Fibroblast of skin of right quadriceps (primary cell): ENCODE measurements at regions not wholly inside any gene's neighbourhood (a gene's known extent, or its start where the extent isn't known, plus 50 kb on each side); places are given as distances from the start of the nearest gene placed in this dataset.

ENCODE experiments used
- DNase-seq: peaks from one replicate; pipeline ENCODE4 v3.0.0-alpha.2; 2013

DNA sequence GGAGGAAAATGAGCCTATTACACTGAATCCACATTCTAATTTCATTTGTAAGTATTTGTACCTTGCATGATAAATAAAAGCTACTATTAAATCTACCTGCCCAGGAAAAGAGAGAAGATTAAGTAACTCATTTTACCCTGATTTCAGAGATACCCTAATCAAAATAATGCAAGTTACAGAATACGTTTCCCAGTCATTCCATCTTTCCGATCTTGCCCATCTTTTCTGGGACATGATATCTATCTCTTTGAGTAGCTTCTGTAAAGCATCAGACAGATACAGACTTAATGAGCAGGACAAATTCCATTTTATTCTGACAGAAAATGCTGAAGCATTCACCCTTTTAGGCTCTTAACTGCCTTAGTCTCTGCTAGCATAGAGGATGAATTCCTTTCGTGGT is 56.6 kb downstream of the SPRY2 start:
- DNase-seq: no peak

DNA sequence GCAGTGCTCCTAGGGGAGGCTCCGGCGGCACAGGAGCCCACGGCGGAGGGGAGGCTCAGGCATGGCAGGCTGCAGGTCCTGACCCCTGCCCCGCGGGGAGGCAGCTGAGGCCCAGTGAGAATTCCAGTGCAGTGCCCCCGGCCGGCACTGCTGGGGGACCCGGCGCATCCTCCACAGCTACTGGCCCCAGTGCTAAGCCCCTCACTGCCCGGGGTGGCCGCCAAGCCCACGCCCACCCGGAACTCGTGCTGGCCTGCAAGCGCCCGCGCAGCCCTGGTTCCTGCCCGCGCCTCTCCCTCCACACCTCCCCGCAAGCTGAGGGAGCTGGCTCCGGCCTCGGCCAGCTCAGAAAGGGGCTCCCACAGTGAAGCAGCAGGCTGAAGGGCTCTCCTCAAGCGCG is 62.2 kb downstream of the SPRY2 start:
- no peak for DNase-seq

DNA sequence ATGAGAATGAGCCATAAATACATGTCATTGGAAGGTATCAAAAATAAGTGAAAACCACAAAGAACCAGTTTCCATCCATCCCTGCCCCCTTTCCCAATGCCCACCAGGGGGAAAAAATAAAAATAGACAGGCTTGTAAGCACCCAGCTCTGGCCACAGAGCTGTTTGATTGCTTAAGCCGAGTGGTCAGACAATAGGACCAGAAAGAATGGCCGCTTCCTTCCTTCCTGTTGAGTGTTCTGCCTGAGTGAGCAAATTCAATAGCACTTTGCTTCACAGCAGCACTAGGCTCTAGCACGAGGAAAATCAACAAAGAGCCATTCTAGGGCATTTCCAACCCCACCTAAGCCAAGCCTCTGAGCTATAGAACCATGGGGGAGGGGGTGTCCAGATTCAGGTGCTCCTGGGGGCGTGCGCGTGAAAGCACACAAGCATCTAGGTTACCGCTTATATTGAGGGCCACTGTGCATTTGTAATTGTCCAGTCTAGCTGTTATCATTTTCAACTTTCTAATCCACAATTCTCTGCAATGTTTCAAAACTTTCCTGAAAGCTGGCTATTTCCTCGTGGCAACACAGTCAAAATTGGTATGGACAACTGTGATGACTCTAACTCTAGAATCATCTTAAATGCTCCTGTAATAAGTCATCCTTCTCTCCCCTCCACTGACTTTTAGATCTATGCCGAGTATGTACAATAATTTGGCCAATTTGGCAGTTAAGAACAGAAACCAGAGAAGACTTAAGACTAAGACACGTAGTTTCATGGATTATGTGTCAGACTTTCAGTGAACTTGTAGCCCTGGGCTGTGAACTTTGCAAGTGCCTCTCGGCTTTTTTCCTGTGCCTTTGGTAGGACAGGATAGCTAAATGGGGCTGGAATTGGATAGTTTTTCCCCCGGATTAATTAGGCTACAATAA is 64.3 kb downstream of the SPRY2 start:
- peak; percentile 22 for DNase-seq

DNA sequence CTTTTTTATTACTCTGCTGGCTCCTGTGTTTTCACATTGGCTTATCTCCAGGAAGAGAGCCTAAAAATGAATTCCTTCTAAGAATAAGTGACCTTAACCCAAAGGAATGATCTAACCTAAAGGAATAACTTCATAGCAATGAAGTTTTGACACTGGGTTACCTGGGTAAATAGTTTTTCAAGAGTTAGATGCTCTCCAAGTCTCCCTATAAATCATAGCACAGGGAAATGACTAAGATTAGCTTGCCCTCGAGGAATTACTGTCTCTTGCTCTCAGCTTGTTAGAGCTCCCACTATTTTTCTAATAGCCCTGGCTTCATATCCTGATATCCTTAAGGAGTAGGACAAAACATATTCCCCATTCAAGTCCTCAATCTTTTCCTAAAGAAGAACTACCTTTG is 66.3 kb downstream of the SPRY2 start:
- DNase-seq: peak; percentile 16

DNA sequence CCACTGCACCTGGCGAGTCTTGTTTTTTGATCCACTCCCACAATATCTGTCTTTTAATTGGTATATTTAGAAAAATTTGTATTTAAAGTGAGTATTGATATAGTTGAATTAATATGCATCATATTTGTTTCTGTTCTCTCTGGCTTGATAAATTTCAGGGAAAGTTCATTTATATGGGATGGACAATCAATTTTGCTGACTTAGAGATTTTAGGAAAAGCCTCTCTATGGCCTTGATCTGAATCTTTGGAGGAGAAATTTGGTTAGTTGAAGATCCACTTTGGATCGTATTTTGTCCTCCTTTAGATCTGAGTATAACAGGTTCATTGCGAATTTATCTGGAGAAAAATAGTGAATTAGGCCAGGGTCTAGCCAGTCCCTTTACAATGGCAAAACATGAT is 67.2 kb downstream of the SPRY2 start:
- DNase-seq: no peak

DNA sequence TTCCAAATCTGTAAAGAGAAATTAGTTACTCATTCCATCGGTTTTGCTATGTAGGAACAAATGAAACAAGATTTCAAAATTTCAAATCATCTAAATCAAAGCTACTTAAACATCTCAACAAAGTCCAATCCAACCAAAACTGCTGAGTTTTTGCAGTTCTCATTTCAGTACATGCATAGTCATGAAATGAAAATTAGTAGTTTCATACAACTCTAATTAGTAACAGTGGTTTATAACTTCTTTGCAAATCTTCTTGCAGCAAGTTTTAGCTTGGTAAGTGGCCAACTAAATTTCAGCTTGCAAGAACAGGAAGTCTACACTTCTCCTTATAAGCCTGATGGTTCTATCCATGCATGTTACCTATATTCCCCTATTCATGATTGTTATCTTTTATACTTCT is 75.6 kb downstream of the SPRY2 start:
- DNase-seq: no peak

DNA sequence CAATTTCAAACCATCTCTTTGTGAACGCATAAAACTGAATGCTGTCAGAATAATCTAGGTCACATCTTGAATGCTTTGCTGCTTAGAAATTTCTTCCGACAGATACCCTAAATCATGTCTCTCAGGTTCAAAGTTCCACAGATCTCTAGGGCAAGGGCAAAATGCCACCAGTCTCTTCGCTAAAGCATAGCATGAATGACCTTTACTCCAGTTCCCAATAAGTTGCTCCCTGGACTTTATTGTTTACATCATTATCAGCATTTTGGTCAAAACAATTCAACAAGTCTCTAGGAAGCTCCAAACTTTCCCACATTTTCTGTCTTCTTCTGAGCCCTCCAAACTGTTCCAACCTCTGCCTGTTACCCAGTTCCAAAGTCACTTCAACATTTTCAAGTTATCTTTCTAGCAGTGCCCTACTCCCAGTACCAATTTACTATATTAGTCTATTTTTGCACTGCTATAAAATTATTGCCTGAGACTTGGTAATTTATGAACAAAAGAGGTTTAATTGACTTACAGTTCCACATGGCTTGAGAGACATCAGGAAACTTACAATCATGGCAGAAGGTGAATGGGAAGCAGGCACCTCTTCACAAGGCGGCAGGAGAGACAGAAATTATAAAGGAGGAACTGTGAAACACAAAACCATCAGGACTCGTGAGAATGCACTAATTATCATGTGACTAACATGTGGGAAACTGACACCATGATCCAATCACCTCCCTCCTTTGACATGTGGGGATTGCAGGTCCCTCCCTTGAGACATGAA is 77.0 kb downstream of the SPRY2 start:
- DNase-seq: no peak

DNA sequence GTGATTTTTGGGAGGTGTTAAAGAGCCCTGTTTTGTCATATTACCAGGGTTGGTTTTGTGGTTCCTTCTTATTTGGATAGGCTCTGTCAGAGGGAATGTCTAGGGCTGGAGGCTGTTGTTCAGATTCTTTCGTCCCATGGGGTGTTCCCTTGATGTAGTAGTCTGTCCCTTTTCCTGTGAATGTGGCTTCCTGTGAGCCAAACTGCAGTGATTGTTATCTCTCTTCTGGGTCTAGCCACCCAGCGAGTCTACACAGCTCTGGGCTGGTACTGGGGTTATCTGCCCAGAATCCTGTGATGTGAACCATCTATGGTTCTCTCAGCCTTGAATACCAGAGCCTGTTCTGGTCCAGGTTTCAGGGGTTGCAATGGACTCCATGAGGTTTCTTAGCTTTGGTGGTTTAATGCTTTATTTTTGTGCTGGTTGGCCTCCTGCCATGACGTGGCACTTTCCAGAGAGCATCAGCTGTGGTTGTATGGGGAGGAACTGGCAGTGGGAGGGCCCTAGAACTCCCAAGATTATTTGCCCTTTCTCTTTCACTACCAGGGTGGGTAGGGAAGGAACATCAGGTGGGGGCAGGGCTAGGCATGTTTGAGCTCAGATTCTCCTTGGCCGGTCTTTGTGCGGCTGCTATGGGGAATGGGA is 78.8 kb downstream of the SPRY2 start:
- no peak for DNase-seq

DNA sequence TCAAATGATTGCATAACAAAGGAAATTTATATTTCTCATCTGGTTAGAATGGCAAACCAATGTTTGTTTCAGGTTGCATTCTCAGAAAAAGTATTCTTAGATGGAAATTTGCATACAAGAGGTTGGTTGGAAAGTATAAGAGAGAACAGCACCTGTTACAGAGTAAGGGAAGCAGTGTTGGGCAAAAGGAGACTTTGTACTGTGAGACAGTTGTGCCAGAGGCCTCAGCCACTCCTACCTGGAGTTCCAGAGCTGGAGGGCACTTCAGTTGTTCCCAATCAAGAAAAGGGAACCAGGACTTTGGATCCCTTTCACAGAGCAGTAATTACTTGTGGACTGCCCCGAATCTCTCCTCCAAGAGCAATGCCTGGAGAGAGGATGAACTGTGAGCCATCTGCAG is 81.8 kb downstream of the SPRY2 start:
- no peak for DNase-seq

DNA sequence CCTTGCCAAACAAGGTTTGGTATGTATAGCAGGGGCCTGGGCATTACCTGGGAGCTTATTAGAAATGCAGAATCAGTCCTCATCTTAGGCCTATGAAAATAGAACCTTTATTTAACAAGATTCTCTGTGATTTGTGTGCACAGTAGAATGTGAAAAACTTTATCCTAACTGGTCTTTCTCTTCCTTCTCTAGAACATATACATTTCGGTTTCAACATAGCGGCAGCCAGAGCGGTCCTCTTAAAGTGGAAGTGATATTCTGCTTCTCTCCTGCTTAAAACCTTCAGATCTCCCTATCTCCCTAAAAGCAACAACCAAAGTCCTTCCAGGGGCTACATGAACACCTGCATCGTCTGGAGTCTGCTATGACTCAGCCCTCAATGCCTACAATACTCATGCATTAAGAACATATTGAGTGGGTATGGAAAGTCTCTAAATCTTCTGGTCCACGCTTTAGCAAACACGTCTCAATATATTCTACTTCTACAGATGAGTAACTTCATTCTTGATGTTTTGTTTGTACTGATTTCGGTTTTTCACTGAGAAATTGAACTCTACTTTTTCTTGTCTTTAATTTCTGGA is 84.5 kb downstream of the SPRY2 start:
- no peak for DNase-seq

DNA sequence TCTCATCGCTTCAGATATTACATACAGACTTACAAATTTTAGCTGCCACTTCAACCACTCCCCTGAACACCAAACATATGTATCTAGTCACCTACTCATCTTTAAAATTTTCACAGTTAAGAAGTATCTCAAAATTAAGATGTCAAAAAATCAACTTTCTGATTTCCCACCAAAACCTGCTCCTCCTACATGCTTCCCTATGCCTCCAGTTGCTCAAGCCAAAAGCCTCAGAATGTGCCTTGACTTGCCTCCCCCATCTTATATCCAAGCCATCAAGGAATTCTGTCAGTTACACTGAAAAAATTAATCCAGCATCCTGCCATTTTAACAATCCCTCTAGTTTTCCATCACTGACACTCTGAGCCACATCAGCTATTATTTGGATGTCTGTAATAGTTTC is 85.0 kb downstream of the SPRY2 start:
- DNase-seq: no peak

DNA sequence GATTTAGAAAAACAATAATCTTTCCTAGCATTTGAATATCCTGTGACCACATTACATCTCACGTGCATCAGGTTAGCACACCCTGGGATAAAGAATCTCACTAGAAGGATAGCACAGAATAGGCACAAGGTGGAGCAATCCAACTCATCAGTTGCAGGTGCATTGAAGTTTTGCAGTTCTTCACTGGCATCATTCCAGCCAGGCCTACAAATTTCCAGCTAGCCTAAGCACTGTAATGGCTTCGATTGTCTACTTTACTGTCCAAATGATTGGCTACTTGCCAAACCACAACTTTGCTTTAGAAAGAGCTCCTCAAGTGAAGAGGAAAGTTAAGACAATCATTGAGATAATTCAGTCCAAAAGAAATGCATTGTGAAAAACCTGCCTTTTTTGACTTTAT is 89.5 kb downstream of the SPRY2 start:
- DNase-seq: peak; percentile 67

DNA sequence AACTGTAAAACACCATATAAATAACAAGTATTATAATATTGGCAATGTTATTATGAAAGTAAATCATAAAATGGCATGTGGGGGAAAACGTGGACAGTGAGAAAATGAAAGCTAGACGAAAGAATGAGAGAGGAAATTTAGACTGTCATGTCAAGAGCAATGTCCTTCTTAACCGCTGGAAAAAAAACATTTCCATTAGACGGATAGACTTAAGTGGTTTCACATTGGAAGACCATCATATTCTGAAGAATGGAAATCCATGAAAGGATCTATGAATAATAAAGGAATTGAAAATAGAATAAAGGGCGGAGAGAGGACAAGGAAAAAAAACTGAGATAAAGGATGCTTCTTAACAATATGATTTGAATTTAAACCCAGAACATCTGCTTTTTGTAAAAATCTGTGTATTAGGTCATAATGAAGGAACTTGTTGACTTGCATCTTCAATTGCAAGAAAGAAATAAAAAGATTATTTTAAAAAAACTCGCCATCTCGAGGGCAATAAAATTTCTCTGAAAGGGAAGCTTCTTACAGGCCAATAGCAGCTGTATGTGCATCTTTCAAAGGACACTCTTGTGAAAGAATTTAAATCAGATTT is 90.6 kb downstream of the SPRY2 start:
- DNase-seq: no peak

DNA sequence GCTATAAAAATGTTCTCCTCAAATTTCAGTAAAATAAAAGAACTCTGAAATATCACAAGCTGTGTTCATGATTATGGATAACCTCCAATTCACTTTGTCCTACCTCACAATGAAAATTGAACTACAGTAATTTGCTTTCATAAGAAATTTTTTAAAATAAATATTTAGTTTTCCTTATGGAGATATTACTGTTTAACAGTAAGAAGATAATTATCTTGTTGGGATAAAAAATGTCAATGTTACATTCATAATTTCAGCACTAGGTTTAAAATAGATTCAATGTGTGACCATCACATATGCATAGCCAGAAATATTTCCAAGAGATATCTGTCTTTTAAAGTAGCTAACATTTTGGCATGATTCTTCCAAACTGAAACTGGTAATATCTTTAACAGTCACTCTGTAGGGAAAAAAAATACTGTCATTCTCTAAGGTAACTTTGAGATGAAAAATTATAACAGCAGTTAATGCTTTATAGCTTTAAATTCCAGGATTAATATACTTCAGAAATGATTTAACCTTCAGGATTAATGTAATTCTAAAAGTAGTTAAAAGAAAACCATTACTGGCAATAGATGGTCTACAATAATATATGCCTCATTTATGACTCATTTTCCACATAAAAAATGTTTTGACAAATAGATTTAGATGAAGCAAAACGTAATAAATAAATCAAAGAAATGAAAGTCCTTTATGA is 91.3 kb downstream of the SPRY2 start:
- DNase-seq: peak; percentile 47

DNA sequence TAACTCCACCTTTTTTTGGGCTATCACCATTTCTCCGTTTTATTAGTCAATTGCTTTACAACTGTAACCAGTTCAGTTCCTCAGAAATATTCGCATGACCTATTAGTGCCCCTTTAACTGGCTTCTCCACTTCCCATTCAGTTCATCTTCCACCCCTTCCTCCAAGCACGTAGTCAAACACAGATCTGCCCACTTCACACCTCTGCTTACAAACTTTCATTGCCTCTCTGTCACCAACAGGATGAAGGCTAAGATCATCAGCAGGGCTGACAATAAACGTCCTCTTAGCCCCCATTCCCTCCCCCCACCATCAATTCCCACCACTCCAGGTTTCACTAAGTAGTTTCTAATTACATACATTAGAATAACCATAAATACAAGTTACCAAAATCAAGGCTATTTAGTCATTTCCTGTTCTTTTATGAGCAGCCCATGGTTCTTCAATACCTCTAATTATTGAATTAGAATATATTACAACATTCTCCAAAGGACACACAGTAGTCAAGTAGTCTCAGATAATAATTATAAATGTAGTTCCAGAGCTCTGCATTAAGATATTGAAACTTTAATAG is 95.7 kb downstream of the SPRY2 start:
- DNase-seq: no peak

DNA sequence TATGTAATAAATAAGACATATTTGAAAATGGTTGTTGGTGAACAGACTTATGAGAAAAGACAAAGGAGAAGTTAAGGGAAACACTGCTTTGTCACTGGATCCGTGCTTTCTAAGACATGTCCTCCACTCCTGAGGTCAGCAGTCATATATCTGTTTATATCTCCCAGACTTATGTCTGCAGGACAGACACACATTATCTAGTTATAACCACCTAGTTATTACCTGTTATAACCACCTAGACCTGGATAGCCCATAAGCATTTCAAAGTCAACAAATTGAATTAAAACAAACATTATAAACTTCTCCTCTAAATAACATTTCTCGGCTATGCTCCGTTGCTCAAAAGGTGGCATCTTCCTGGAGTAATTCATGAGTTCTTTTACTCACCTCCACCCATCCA is 96.4 kb downstream of the SPRY2 start:
- no peak for DNase-seq

DNA sequence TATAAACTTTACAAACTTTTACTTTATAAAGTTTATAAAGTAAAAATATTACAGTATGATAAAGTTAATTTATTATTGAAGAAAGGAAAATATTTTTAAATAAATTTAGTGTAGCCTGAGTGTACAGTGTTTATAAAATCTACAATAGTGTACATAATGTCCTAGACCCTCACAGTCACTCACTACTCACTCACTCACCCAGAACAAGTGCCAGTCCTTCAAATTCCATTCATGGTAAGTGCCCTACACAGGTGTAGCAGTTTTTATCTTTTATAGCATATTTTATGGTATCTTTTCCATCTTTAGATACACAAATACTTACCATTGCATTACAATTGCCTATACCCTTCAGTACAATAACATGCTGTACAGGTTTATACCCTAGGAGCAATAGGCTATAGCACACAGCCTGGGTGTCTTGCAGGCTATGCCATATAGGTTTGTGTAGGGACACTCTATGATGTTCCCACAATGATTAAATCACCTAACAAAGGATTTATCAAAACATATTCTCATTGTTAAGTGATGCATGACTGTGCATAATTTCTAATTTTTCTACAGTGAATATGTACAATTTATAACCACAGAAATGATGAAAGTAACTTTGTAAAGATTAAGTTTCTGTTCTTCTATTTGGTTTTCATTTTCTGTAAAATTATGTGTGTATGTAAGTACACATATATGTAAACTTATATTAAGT is 98.0 kb downstream of the SPRY2 start:
- no peak for DNase-seq

DNA sequence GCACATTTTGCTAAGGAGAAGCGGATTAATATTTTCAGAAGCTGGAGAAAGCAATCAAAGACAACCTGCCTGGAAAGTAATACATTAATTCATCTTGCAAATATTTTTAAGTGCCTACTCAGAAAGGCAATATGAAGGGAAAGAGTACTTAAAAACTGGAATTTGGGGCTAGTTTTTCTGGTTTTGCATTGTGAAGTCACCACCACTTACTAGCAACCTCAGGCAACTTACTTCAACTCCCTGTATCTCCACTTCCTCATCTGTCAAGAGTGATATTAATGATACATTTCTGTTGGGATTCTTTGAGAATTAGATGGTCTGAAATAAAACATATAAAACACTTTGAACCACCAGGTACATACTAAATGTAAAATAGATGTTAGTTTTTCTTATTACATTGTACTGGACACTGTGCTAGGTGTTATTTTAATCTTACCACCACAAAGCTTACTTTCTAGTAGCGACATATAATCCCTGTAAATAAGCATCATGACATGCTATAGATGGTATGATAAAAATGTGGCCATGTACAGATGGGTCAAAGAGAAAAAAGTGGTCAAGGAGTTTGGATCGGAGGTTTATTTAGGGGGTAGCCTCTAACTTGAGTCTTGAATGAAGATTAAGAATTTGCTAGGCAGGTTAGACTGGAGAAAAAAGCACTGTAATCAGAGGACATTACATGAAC is 101.2 kb downstream of the SPRY2 start:
- no peak for DNase-seq

DNA sequence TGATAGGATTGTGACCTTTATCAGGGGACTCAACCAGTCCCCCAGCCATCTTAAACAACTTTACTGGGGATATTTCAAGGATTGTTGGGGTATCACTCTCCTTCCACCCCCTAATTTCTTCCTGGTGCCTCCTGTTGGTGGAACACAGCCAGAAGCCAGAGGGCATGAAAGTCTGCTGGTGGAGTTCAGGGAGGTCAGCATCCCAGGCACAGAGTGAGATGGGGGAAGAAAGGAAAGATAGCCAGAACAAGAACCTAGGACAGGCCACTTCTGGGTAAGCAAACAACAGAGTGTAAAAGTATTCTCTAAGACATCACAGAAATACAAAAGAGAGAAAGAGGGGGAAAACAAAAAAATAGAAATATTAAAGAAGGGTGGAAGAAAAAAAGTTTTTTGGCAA is 101.8 kb downstream of the SPRY2 start:
- DNase-seq: no peak

DNA sequence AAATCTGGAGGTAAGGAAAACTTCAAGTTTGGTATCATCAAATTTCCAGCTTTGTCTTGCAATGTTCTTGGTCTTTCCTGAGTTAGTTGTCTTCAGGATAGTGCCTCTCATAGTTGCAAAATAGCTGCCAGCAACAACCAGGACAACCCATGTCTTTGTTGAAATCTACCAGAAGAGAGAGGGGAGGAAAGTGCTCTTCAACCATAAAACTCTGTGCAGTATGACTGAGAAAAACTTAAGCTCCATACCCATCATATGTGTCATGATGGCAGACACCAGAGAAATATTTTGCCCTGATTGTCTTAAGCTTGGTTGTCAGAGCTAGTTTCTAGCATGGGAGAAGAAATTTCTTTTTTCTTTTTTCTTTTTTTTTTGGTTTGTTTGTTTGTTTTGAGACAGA is 103.3 kb downstream of the SPRY2 start:
- peak; percentile 24 for DNase-seq

DNA sequence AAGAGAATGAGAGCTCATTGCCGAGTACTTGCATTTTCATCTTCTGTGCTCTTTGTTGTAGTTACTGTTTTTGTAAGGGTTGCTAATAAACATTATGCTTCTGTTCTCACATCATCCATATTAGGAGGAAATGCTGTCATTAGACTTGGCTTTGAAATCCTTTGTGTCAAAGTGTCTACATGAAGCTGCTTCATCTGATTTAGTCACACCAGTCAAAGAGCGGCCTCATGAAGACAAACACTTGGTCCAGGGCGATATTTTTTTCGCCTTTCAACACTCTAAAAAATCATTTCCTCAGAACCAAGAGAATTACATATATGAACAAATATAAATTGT is 105.0 kb downstream of the SPRY2 start:
- no peak for DNase-seq
